Activated T-helper 2 cell treated with anti-CD3 and anti-CD28 coated beads, Interferon-gamma antibody, Interleukin-2, Interleukin-4, amounts not matched to agents 10 μg/mL and 5 μg/mL and 100 μg/mL, durations not matched to agents 14 hours and 24 hours and 36 hours (primary cell): ENCODE measurements at regions not wholly inside any gene's neighbourhood (a gene's known extent, or its start where the extent isn't known, plus 50 kb on each side); places are given as distances from the start of the nearest gene placed in this dataset.
A peak's percentile ranks its signal among the peaks of the same experiment; 100 is the strongest.
"Not testable (repeated sequence)": the region's sequence is repeated elsewhere in the genome, so short reads cannot be mapped to it uniquely, and the experiment has no call there.

Experiments
- DNase-seq: peaks from one replicate; pipeline ENCODE4 v3.0.0; 2021; ENCODE audit warnings: low spot score
- H3K27ac Mint-ChIP-seq: one replicate; pipeline ENCODE4 v1.8.0; 2021; ENCODE audit warnings: mixed read lengths
- H3K27me3 Mint-ChIP-seq: one replicate; pipeline ENCODE4 v1.8.0; 2021; ENCODE audit warnings: low read depth, mixed read lengths
- H3K36me3 Mint-ChIP-seq: one replicate; pipeline ENCODE4 v1.8.0; 2021; ENCODE audit warnings: low read depth, mixed read lengths
- H3K4me1 Mint-ChIP-seq: one replicate; pipeline ENCODE4 v1.8.0; 2021; ENCODE audit warnings: low read depth, mixed read lengths
- H3K4me3 Mint-ChIP-seq: one replicate; pipeline ENCODE4 v1.8.0; 2021; ENCODE audit warnings: low read depth, mild to moderate bottlenecking, moderate library complexity, mixed read lengths
- H3K9me3 Mint-ChIP-seq: one replicate; pipeline ENCODE4 v1.8.0; 2021; ENCODE audit warnings: mixed read lengths
- intact Hi-C: fragments of 100-400 bp; cut with micrococcal nuclease; formaldehyde crosslinking; loops from one replicate; pipeline ENCODE4 v1.15.1; 2023

DNA sequence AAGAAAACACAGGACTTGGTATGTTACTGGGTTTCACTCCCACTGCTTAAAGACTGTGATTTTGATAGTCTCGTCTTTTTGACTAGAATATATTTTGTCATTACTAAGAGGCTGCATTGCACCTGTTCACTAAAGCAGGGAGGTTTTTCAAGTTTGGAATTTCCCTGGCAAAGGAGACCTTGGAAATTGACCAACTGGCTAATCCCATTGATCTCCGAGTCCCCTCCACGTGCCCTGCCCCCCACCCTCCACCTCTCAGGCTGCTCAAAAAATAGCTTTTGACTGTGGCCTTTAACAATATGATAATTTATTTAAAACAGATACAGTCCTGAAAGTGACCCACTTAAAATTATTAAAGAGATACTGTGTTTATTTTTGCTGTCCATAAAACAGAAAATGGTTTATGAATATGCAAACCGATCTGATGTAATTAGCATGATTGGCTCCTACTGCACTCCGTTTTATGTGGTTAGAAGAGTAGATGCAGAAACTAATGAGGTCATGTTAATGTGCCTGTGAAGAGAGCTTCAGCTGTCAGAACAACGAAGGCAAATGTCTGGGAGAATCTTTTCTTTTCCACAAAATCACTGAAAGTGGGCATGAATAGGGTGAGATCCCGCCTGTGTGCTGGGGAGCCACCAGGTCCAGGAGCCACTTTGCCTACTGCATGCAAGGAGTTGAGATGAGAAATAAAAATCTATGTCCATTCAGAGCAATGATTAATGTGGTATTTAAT is 361.5 kb downstream of the RRAGC start:
- intact Hi-C loops = no loop called here
- H3K4me1 Mint-ChIP-seq = peaks cover 3% of the 10 kb centered on the region
- no peaks in the 10 kb centered on the region for H3K9me3 Mint-ChIP-seq
- H3K4me3 Mint-ChIP-seq = no peak overlapping the region
- H3K36me3 Mint-ChIP-seq = no peaks in the 10 kb centered on the region
- peaks cover 20% of the 10 kb centered on the region for H3K27me3 Mint-ChIP-seq
- no peak for DNase-seq
- no peak overlapping the region for H3K27ac Mint-ChIP-seq

DNA sequence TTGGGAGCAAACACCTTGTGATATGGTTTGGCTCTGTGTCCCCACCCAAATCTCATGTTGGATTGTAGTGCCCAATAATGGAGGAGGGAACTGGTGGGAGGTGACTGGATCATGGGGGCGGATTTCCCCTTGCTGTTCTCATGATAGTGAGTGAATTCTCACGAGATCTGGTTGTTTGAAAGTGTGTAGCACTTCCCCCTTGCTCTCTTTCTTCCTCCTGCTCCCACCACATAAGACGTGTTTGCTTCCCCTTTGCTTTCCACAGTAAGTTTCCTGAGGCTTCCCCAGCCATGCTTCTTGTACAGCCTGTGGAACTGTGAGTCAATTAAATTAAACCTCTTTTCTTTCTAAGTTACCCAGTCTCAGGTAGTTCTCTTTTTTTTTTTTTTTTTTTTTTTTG is 366.3 kb downstream of the RRAGC start:
- H3K36me3 Mint-ChIP-seq, H3K4me1 Mint-ChIP-seq, intact Hi-C loops, H3K4me3 Mint-ChIP-seq, H3K27ac Mint-ChIP-seq, H3K9me3 Mint-ChIP-seq, DNase-seq: not testable (repeated sequence)
- H3K27me3 Mint-ChIP-seq = peaks cover 20% of the 10 kb centered on the region

- H3K36me3 Mint-ChIP-seq = no peaks in the 10 kb centered on the region
- peaks cover 34% of the 10 kb centered on the region for H3K27me3 Mint-ChIP-seq
- H3K9me3 Mint-ChIP-seq = no peaks in the 10 kb centered on the region
- intact Hi-C loops = loop anchor here (2.0 kb wide), 1 partner anchor 97 kb away; no protein-coding TSS in a partner anchor
- DNase-seq = peak; percentile 30
- peaks cover 5% of the 10 kb centered on the region for H3K4me1 Mint-ChIP-seq
- no peak overlapping the region for H3K27ac Mint-ChIP-seq
- H3K4me3 Mint-ChIP-seq = no peak overlapping the region
These were observed 369.7 kb downstream of the RRAGC start for GRCh38 chr1:38489844-38490270.

DNA sequence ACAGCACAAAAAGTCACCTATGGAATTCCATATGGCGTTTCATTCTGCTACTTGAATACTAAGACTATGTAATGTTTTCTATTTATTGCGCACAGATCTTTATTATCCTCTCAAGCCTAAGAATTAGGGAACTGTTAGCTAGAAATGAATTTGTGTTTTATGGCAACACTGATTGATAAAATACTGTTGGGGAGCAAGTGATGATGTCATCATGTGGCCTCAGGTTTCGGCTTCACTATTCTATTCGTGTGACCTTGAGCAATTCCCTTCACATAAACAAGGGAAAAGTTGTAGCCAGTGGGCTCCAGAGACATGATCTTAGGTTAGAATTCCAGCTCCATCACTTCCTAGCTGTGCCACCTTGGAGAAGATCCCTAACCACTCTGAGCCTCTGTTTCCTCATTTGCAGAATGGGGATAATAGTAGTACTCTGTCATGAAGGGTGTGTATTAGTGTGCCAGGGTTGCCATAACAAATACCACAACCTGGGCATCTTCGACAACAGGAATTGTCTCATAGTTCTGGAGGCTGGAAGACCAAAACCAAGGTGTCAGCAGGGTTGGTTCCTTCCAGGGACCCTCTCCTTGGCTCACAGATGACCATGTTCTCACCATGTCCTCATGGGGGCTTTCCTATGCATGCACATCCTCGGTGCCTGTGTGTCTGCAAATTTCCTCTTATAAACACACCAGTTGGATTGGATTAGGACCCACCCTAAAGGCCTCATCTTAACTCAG is 371.2 kb downstream of the RRAGC start:
- DNase-seq = no peak
- peaks cover 41% of the 10 kb centered on the region for H3K27me3 Mint-ChIP-seq
- H3K27ac Mint-ChIP-seq = no peak overlapping the region
- H3K4me1 Mint-ChIP-seq = peaks cover 5% of the 10 kb centered on the region
- no peaks in the 10 kb centered on the region for H3K9me3 Mint-ChIP-seq
- no peaks in the 10 kb centered on the region for H3K36me3 Mint-ChIP-seq
- intact Hi-C loops = loop anchor here (2.0 kb wide), 1 partner anchor 98 kb away; no protein-coding TSS in a partner anchor
- no peak overlapping the region for H3K4me3 Mint-ChIP-seq

- no peaks in the 10 kb centered on the region for H3K36me3 Mint-ChIP-seq
- H3K9me3 Mint-ChIP-seq = no peaks in the 10 kb centered on the region
- intact Hi-C loops = no loop called here
- H3K27me3 Mint-ChIP-seq = peaks cover 37% of the 10 kb centered on the region
- DNase-seq = no peak
- H3K4me1 Mint-ChIP-seq = peaks cover 5% of the 10 kb centered on the region
- H3K4me3 Mint-ChIP-seq = no peak overlapping the region
- no peak overlapping the region for H3K27ac Mint-ChIP-seq
These were observed 372.2 kb downstream of the RRAGC start for GRCh38 chr1:38487396-38487795.

- Mint-ChIP-seq H3K4me3 (no peak overlapping the region), H3K27ac (no peak overlapping the region), H3K9me3 (no peaks in the 10 kb centered on the region), H3K36me3 (no peaks in the 10 kb centered on the region), H3K4me1 (peaks cover 5% of the 10 kb centered on the region), H3K27me3 (peaks cover 30% of the 10 kb centered on the region)
- DNase-seq = no peak
- intact Hi-C loops = no loop called here
These were observed 373.5 kb downstream of the RRAGC start for GRCh38 chr1:38486085-38486484.

GRCh38 chr1:38481871-38482826 is 377.4 kb downstream of the RRAGC start:
- intact Hi-C loops = no loop called here
- H3K27ac Mint-ChIP-seq = no peak overlapping the region
- H3K4me3 Mint-ChIP-seq = no peak overlapping the region
- peaks cover 45% of the 10 kb centered on the region for H3K27me3 Mint-ChIP-seq
- H3K36me3 Mint-ChIP-seq = no peaks in the 10 kb centered on the region
- DNase-seq = no peak
- H3K4me1 Mint-ChIP-seq = no peaks in the 10 kb centered on the region
- H3K9me3 Mint-ChIP-seq = peaks cover 10% of the 10 kb centered on the region

DNA sequence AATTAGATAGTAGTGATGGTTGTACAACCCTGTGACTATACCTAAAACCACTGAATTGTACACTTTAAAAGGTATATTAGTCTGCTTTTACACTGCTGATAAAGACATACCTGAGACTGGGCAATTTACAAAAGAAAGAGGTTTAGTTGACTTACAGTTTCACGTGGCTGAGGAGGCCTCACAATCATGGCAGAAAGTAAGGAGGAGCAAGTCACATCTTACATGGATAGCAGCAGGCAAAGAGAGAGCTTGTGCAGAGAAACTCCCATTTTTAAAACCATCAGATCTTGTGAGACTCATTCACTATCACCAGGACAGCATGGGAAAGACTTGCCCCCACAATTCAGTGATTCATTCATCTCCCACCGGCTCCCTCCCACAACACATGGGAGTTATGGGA is 379.9 kb downstream of the RRAGC start:
- H3K27ac Mint-ChIP-seq, intact Hi-C loops, H3K36me3 Mint-ChIP-seq, H3K4me3 Mint-ChIP-seq, H3K4me1 Mint-ChIP-seq, DNase-seq: not testable (repeated sequence)
- peaks cover 10% of the 10 kb centered on the region for H3K9me3 Mint-ChIP-seq
- peaks cover 41% of the 10 kb centered on the region for H3K27me3 Mint-ChIP-seq

DNA sequence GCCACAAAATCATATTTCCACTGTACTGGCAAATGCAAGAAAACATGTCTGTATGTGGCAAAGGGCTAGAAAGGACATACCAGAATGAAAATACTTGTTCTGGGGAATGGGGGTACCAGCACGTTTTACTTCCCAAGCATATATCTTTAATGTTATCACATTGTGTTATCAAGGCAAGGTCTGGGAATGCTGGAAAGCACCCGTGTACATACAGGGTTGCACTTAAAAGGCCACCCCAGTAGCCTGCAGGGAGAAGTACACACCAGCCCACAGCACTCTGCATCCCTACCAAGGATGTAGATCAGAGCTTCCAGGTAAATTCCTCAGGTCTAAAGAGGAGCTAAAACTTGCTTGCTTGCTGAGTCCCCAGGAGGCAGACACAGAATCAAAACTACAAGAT is 381.8 kb downstream of the RRAGC start:
- H3K36me3 Mint-ChIP-seq = no peaks in the 10 kb centered on the region
- intact Hi-C loops = no loop called here
- peaks cover 38% of the 10 kb centered on the region for H3K27me3 Mint-ChIP-seq
- no peak for DNase-seq
- H3K4me3 Mint-ChIP-seq = no peak overlapping the region
- H3K4me1 Mint-ChIP-seq = peaks cover 11% of the 10 kb centered on the region
- H3K27ac Mint-ChIP-seq = no peak overlapping the region
- peaks cover 10% of the 10 kb centered on the region for H3K9me3 Mint-ChIP-seq

DNA sequence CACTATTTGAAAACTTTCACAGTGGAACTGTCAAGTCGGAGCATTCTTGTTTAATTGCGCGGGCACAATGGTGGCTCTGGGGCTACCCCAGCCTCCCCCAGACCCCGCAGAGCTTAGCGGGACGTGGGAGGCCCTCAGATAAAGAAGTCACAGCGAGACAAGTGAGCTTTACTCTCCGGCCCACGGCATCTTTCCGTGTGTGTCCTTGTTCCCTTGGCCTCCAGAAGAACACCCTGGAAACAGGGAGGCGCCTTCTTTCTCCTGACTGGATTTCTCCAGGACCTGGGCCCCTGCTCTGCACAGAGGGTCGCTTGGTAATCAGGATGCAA is 382.8 kb downstream of the RRAGC start:
- H3K27ac Mint-ChIP-seq = no peak overlapping the region
- H3K4me1 Mint-ChIP-seq = peaks cover 11% of the 10 kb centered on the region
- no peak for DNase-seq
- peaks cover 10% of the 10 kb centered on the region for H3K9me3 Mint-ChIP-seq
- H3K4me3 Mint-ChIP-seq = no peak overlapping the region
- H3K27me3 Mint-ChIP-seq = peaks cover 45% of the 10 kb centered on the region
- intact Hi-C loops = no loop called here
- H3K36me3 Mint-ChIP-seq = no peaks in the 10 kb centered on the region

GRCh38 chr1:38476111-38476849 is 383.3 kb downstream of the RRAGC start:
- Mint-ChIP-seq H3K4me1 (peaks cover 11% of the 10 kb centered on the region), H3K36me3 (no peaks in the 10 kb centered on the region), H3K27me3 (peaks cover 47% of the 10 kb centered on the region), H3K27ac (no peak overlapping the region), H3K4me3 (no peak overlapping the region), H3K9me3 (peaks cover 10% of the 10 kb centered on the region)
- intact Hi-C loops = no loop called here
- DNase-seq = no peak

DNA sequence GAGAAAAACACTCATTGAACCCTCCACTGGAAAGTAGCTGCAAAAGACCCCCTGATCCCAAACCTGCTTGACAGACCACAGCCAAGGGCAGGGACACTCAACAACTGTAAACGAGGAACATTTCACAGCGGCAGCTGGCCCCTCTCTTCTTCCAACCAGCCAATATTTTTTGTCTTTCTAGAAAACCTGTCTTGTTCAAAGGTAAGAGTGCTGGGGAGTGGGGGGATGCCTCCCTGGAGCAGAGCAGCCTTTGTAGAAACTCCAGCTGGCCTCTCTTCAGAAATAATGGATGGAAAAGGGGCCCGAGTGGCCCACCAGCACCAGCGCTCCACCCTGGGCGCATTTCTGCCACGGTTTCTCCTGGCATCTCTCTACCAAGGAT is 384.0 kb downstream of the RRAGC start:
- H3K4me1 Mint-ChIP-seq = peaks cover 11% of the 10 kb centered on the region
- H3K4me3 Mint-ChIP-seq = no peak overlapping the region
- DNase-seq = no peak
- no peak overlapping the region for H3K27ac Mint-ChIP-seq
- intact Hi-C loops = no loop called here
- peaks cover 10% of the 10 kb centered on the region for H3K9me3 Mint-ChIP-seq
- peaks cover 48% of the 10 kb centered on the region for H3K27me3 Mint-ChIP-seq
- H3K36me3 Mint-ChIP-seq = no peaks in the 10 kb centered on the region
